Frontal cortex (tissue), 3 donors: ENCODE measurements at regions not wholly inside any gene's neighbourhood (a gene's known extent, or its start where the extent isn't known, plus 50 kb on each side); places are given as distances from the start of the nearest gene placed in this dataset.
"Not testable (repeated sequence)": the region's sequence is repeated elsewhere in the genome, so short reads cannot be mapped to it uniquely, and the experiment has no call there.

Experiments
- DNase-seq, 2 donors: peaks; one replicate each; pipeline ENCODE4 v3.0.0; 2012; ENCODE audit warnings: low spot score in 2 of 2
- FAIRE-seq: peaks from 2 replicates; lab custom pipeline; 2012; peaks lifted over from hg19 to GRCh38; lab: Jason Lieb, UNC
- donor health status: control.
- donor health status: control.
- donor health status: control.

DNA sequence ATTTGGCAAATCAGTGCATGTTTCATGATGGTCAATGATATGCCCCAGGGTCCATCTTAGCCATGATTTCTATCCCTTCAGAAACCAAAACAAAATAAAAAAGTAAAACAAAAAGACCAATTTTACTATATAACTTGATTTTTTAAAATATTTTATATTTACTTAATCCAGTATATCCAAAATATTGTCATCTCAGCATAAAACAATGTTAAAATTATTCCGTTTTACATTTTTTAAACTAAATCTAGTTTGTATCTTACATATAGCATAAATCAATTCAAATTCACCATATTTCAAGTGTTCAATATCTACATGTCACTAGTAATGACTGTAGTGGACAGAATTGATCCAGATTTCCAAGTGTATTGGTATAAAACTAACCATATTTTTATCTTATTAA is 277.7 kb upstream of the ZNF322 start:
- not testable (repeated sequence) for FAIRE-seq, DNase-seq

DNA sequence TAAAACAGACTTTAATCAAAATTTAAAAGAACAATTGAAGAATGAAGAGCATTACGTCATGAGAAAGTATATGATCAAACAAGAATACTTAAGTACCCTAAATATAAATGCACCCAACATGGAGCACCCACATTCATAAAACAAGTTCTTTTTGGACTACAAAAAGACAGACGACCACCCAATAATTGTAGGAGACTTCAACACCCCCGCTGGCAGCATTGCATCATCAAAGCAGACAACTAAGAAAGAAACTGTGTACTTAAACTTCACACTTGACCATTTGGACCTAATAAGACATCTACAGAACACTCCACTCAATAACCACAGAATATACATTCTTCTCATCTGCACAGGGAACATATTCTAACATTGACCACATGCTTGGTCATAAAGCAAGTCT is 291.7 kb upstream of the ZNF322 start:
- FAIRE-seq, DNase-seq: not testable (repeated sequence)

DNA sequence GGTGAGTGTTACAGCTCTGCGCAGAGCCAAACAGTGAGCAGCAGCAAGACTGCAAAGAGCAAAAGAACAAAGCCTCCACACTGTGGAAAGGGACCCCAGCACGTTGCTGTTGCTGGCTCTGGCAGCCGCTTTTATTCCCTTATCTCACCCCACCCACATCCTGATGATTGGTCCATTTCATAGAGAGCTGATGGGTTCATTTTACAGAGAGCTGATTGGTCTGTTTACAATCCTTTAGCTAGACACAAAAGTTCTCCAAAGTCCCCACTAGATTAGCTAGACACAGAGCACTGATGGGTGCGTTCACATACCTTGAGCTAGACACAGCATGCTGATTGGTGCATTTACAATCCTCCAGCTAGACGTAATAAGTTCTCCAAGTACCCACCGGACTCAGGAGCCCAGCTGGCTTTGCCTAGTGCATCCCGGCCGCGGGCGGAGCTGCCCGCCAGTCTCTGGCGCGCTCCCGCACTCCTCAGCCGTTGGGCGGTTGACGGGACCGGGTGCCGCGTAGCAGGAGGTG is 291.4 kb upstream of the PRSS16 start:
- not testable (repeated sequence) for DNase-seq, FAIRE-seq

DNA sequence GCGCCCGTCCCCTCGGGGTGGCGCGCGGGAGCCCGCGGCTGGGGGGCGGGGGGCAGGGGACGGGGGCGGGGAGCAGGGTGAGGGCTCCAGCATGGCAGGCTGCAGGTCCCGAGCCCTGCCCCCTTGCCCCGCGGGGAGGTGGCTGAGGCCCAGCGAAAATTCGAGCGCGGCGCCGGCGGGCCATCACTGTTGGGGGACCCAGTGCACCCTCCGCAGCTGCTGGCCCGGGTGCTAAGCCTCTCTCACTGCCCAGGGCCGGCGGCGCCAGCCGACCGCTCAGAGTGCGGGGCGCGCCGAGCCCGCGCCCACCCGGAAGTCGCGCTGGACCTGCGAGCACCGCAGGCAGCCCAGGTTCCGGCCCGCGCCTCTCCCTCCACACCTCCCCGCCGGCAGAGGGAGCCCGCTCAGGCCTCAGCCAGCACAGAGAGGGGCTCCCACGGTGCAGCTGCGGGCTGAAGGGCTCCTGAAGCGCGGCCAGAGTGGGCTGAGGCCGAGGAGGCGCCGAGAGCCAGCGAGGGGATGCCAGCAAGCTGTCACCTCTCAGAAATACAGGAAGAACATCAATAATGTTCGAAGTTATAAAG is 290.8 kb upstream of the PRSS16 start:
- DNase-seq, FAIRE-seq: not testable (repeated sequence)

DNA sequence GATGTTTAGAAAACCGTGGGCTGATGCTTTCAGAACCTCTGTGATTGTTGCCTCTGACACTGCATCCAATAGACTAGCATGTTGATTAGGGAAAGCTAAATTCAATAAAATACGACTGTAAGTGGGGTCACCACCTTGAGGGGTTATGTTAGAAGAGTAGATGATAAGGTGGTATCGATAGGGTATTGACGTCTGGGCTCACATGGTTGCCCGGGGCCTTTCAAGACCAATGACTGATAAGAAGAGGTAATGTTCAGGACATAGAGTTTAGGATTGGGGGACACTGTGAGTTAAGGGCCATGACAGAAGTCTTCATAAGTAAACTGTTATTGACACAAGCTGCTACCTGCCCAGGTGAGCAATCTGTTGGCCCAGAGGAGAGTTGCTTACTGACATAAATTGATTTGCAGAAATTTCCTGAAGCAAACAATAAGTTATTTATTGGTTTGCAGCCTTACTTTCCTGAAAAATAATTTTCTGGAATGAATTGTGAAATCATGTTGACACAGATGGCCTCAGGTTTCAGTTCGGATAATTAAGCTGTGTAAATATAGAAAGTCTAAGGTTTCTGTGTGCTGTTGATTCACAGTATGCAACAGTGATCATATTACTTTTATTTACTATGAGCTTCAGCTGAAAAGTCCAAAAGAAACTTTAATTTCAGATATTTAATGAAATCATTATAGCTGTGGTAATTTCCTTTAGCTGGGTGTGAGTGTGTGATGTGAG is 289.9 kb upstream of the PRSS16 start:
- FAIRE-seq, DNase-seq: not testable (repeated sequence)

DNA sequence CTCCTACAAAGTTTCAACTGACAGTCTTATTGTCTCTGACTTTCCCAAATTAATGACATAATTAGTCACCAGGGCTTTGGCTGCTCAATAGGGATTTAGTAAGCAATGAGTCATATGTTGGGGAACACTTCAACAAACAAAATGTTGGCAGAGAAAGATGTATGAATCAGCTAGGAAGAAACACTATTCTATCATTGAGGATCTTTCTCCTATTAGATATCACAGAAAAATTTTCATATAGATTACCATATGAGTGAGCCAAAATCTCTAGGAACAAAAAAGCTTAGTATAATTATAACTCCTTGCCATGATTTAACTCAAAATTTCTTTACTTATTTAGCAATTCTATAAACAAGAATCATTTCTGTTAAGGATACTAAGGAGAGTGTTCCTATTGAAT is 286.3 kb upstream of the PRSS16 start:
- not testable (repeated sequence) for FAIRE-seq, DNase-seq

DNA sequence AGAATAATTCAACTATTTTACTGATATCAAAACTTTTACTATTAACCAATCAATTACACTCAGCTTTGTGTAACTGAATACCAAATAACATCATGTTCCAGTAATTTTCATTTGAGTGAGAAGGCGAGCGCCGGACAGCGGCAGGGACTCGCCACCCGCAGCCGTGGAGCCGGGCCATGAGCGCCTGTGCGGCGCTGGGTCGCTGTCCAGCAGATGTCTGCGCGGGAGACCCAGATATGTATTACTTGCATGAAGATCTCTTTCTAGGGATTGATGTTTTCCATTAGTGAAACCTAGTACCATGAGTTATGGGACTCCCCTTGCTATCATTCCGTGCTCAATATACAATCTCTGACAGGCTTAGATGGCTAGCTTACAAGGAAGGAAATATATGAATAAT is 245.1 kb upstream of the PRSS16 start:
- FAIRE-seq: no peak
- DNase-seq: no peak

DNA sequence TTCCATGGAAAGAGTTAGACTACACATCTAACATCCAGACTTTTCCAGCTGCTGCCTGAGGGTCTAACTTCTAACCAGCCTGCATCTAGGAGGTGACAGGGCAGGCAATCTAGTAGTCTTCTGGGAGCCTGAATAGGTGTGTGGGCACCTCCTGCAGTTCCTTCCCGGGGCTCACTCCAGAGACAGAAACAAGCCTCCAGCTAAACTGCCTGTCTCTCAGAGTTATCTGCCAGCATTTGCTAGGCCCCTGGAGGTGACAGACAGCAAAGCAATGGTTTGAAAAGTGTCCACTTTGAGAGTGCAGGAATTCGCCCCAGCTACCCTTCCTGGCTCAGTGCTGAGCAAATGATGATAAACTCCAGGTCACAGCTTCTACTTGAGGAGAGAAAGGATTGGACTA is 240.5 kb upstream of the PRSS16 start:
- DNase-seq: no peak
- no peak for FAIRE-seq

DNA sequence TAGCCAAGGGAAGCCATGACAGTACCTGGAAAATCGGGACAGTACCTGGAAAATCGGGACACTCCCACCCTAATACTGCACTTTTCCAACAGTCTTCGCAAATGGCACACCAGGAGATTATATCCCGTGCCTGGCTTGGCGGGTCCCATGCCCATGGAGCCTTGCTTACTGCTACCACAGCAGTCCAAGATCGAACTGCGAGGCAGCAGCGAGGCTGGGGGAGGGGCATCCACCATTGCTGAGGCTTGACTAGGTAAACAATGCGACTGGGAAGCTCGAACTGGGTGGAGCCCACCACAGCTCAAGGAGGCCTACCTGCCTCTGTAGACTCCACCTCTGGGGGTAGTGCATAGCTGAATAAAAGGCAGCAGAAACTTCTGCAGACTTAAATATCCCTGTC is 238.9 kb upstream of the PRSS16 start:
- not testable (repeated sequence) for DNase-seq, FAIRE-seq

DNA sequence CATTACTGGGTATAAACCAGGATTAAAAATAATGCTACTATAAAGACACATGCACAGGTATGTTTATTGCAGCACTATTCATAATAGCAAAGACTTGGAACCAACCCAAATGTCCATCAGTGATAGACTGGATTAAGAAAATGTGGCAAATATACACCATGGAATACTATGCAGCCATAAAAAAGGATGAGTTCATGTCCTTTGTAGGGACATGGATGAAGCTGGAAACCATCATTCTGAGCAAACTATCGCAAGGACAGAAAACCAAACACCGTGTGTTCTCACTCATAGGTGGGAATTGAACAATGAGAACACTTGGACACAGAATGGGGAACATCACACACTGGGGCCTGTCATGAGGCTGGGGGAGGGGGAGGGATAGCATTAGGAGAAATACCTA is 233.4 kb upstream of the PRSS16 start:
- not testable (repeated sequence) for FAIRE-seq, DNase-seq

DNA sequence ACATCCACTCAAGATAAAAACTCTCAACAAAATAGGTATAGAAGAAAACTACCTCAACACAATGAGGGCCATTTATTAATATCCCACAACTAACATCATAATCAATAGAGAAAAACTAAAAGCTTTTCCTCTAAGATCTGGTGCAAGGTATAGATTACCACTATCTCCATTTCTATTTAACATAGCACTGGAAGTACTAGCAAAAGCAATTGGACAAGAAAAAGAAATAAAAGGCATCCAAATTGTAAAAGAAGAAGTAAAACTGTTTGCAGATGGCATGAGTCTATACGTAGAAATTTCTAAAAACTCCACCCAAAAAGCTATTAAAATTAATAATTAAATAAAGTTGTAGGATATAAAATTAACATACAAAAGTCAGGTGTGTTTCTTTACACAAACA is 230.8 kb upstream of the PRSS16 start:
- peak; percentile 10 for FAIRE-seq
- DNase-seq: no peak

DNA sequence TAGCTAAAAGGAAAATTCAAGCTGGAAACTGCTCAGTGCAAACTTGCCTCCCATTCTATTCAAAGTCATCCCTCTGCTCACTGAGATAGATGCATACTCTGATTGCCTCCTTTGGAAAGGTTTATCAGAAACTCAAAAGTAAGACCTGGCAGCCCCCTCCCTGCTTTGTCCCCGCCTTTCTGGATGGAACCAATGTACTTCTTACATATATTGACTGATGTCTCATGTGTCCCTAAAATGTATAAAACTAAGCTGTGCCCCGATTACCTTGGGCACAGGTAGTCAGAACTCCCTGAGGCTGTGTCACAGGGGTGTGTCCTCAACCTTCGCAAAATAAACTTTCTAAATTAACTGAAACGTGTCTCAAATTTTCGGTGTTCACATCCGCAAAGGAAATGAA is 229.1 kb upstream of the PRSS16 start:
- DNase-seq, FAIRE-seq: not testable (repeated sequence)

DNA sequence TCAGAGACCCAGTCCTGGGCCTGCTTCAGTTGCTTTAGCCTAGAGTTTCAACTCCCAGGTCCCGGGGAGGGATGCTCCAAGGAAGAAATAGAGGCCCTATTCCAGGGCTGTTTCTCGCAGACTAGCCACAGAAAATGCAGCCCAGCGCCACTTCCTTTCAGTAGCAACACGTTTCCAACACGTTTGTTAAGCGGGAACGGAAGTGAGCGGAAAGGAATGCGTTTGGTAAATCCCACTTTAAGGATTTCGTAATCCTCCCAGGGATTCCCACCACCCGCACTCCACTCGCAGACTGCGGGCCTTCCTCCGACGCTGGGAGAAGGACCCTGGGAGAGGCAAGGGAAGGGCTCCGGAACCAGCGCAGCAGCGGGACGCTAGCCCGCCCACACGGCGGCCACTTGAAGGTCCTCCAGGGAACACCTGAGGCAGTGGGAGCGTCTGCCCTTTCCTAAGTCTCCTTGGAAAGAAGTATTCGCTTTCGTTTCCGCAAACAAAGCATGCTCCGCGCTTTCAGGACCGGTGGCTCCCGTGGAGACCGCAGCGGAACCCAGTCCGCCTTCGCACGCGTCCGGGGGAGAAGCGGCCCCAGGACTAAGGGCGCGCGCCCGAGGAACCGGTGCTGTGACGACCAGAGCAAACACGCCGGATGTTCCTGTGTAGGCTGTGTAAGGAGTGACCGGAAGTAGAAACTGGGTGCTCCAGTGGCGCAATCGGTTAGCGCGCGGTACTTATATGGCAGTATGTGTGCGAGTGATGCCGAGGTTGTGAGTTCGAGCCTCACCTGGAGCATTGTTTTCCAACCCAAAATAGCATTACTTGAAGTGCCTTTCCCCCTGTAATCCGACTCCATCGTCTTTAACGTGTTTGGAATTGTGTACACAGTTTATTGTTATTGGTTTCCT is 227.6 kb upstream of the PRSS16 start:
- peak; percentile 47 to 71 for DNase-seq
- FAIRE-seq: no peak

DNA sequence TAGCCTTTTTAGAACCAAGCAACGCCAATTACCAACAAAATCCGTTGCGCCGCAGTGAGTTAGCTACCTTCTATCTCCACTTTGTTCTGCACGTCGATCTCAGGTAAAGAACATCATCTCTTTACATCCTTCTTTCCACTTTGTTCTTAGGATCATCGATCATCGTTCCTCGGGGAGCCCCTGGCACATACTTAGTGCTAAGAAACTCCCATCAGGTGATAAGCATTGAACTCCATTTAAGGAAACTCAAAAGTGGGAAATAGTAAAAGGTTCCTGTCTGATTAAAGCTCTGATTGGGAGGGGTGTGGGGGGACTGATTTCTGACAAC is 227.0 kb upstream of the PRSS16 start:
- FAIRE-seq (no peak), DNase-seq (no peak)

DNA sequence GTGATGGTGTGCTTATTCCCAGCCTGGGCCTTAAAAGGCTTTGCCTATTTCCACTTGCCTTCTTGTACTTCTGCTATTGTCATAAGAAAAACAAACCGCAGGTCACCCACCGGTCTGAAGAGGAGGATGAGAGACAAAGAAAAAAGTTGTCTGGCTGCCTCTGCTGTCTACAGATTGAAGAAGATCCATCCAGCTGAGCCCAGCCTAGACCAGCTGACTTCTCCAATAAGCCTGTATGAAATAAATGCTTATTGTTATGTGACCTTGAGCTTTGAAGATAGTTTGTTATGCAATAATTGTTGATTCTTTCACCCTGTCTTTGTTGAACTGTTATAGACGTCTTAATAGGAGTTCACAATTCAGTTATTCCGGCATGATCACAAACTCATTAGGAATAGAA is 223.8 kb upstream of the PRSS16 start:
- DNase-seq (no peak), FAIRE-seq (no peak)

DNA sequence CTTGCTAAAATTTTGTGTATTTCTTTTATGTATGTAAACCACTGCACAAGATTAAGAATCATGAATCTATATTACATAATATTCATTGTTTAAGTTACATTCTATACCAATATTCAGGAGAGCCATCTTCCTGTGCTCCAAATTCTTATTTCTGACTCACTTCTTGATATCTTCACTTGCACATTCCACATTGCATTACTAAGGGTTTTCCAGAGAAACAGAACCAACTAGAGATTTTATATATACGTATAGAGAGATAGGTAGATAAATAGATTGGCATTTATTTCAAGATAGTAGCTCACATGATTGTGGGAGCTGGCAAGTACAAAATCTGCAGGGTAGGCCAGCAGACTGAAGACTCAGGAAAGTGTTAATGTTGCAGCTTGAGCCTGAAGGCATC is 222.2 kb upstream of the PRSS16 start:
- FAIRE-seq (no peak), DNase-seq (no peak)

DNA sequence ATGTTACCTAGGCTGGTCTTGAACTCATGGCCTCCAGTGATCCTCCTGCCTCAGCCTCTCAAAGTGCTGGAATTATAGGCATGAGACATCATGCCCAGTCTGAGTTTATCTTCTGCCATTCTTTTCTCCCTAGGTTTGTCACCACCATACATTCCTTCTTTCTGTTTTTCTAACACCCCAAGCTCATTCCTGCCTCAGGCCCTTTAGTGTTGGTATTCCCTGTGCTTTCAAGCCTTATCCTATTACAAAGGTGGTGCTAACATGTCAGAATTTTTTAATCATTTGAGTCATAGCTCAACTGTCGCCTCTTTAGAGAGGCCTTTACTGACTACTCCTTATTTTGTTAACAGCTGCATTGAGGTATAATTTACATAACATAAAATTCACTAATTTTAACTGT is 221.1 kb upstream of the PRSS16 start:
- no peak for FAIRE-seq
- no peak for DNase-seq

DNA sequence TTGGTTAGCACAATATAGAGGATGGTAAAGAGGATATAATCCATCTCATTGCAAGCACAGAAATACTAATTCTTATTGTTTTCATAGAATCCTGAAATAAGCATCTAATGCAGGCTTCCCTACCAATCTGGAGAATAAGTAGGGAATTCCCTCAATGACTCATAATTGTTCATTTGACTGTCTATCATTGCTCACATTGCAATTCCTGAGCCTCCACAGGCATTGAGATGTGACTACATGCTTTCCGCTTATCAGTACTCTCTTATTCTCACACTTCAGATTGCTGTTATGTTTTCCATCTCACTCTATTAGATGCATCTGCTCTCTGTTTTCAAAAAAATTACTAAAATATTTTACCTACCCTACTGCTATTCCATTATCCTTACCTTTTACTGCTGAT is 216.2 kb upstream of the PRSS16 start:
- FAIRE-seq: no peak
- DNase-seq: no peak

DNA sequence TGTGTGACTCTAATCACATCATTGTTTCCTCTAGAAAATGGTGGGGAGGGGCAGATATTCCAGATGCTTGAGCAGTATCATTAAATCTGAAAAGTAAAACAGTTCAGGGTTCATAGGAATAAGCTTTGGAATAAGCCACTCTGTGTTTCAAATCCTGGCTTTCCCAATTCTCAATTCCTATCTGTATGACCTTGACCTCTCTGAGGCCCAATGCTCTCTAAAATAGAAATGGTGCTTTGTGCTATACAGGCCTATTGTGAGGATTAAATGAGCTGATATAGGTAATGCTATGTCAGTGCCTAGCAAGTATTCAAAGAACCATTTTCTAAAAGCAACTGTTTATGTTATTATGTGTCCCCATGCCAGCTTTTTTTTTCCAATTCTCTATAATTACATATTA is 209.0 kb upstream of the PRSS16 start:
- DNase-seq: no peak
- no peak for FAIRE-seq

DNA sequence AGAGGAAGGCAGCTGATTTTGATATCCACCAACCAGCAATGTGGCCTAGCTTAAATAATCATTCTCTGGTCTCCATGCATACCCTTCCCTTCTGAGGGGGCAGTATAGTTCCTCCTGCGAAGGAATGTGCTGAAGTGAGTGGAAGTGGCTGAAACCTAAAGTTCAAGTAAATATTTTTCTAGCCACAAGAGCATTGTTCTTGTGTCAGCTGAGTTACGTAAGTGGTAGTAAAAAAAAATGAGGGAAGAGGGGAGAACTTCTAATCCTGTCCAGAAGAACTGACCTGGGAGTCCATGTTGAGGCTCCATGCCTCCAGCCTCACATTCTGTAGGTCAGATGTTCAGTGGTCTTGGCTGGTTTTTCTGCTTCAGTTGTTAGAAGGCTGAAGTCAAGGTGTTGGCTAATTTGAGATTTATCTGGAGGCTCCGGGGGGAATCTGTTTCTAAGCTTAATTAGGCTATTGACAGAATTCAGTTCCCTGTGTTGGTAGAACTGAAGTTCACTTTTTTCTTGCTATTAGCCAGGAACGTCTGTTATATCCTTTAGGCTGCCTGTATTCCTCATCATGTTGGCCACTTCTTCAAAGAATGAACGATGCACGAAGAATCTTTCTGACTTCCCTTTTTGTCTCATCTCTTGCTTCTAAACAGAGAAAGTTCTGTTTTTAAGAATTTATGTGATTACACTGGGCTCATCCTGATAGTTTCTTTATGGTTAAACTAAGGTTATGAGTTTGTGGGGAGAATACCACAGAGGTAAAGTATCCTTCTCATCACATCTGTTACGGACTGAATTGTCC is 207.1 kb upstream of the PRSS16 start:
- FAIRE-seq: no peak
- DNase-seq: no peak
